Activated CD4-positive, alpha-beta T cell treated with anti-CD3 and anti-CD28 coated beads, Interleukin-2, amount 10 ng/mL, durations not matched to agents 7 days and 5 days (primary cell): ENCODE measurements at regions not wholly inside any gene's neighbourhood (a gene's known extent, or its start where the extent isn't known, plus 50 kb on each side); places are given as distances from the start of the nearest gene placed in this dataset.
"Not testable (repeated sequence)": the region's sequence is repeated elsewhere in the genome, so short reads cannot be mapped to it uniquely, and the experiment has no call there.

ENCODE experiments used
- CTCF ChIA-PET: fragments of 350-600 bp; sonication (Branson Sonifier 250); formaldehyde crosslinking; loops from one replicate; lab custom pipeline; 2021; ENCODE audit warnings: antibody characterized with exemption; lab: Charles Lee
- POLR2A ChIA-PET: fragments of 350-600 bp; sonication (Branson Sonifier 250); formaldehyde crosslinking; loops from one replicate; lab custom pipeline; 2021; ENCODE audit warnings: antibody characterized with exemption; lab: Charles Lee
- DNase-seq: peaks from one replicate; pipeline ENCODE4 v3.0.0-alpha.2; 2020
- H3K27ac Mint-ChIP-seq: one replicate; pipeline ENCODE4 v1.8.0; 2021; ENCODE audit warnings: mild to moderate bottlenecking, moderate library complexity, mixed read lengths
- H3K27me3 Mint-ChIP-seq: one replicate; pipeline ENCODE4 v1.8.0; 2021; ENCODE audit warnings: mixed read lengths
- H3K36me3 Mint-ChIP-seq: one replicate; pipeline ENCODE4 v1.8.0; 2021; ENCODE audit warnings: low read depth, mixed read lengths
- H3K4me1 Mint-ChIP-seq: one replicate; pipeline ENCODE4 v1.8.0; 2021; ENCODE audit warnings: mixed read lengths
- H3K4me3 Mint-ChIP-seq: one replicate; pipeline ENCODE4 v1.8.0; 2021; ENCODE audit warnings: mild to moderate bottlenecking, moderate library complexity, mixed read lengths
- H3K9me3 Mint-ChIP-seq: one replicate; pipeline ENCODE4 v1.8.0; 2021; ENCODE audit warnings: mixed read lengths

- Mint-ChIP-seq H3K27me3 (no peaks in the 10 kb centered on the region), H3K27ac (no peak overlapping the region), H3K9me3 (no peaks in the 10 kb centered on the region), H3K4me3 (no peak overlapping the region), H3K4me1 (no peaks in the 10 kb centered on the region), H3K36me3 (no peaks in the 10 kb centered on the region)
- POLR2A ChIA-PET, result no interaction called here
- CTCF ChIA-PET, result interaction anchor here (1.2 kb wide), 1 partner anchor 18 kb away, joined by 4 read pairs; no protein-coding TSS in a partner anchor
- no peak for DNase-seq
These were observed 173.5 kb upstream of the KRR1 start for GRCh38 chr12:75684678-75685616.

- H3K4me3 Mint-ChIP-seq, H3K36me3 Mint-ChIP-seq, H3K9me3 Mint-ChIP-seq, CTCF ChIA-PET, DNase-seq, H3K27me3 Mint-ChIP-seq, H3K27ac Mint-ChIP-seq, POLR2A ChIA-PET, H3K4me1 Mint-ChIP-seq: not testable (repeated sequence)
These were observed 172.7 kb upstream of the KRR1 start for GRCh38 chr12:75683995-75684586.

- Mint-ChIP-seq H3K27me3 (no peaks in the 10 kb centered on the region), H3K9me3 (no peaks in the 10 kb centered on the region), H3K4me1 (no peaks in the 10 kb centered on the region), H3K27ac (no peak overlapping the region), H3K36me3 (no peaks in the 10 kb centered on the region), H3K4me3 (no peak overlapping the region)
- ChIA-PET CTCF (no interaction called here), POLR2A (no interaction called here)
- no peak for DNase-seq
These were observed 171.8 kb upstream of the KRR1 start for GRCh38 chr12:75683220-75683619.

- Mint-ChIP-seq H3K27ac (no peak overlapping the region), H3K4me3 (no peak overlapping the region), H3K9me3 (no peaks in the 10 kb centered on the region), H3K27me3 (peaks cover 2% of the 10 kb centered on the region), H3K4me1 (no peaks in the 10 kb centered on the region), H3K36me3 (no peaks in the 10 kb centered on the region)
- ChIA-PET POLR2A (no interaction called here), CTCF (interaction anchor here (1.1 kb wide), 1 partner anchor 19 kb away, joined by 3 read pairs; no protein-coding TSS in a partner anchor)
- DNase-seq, result no peak
These were observed 166.1 kb upstream of the KRR1 start for GRCh38 chr12:75677522-75677921.

GRCh38 chr12:75674393-75674792 is 163.0 kb upstream of the KRR1 start:
- ChIA-PET POLR2A (no interaction called here), CTCF (no interaction called here)
- DNase-seq, result no peak
- Mint-ChIP-seq H3K4me3 (no peak overlapping the region), H3K27ac (no peak overlapping the region), H3K4me1 (no peaks in the 10 kb centered on the region), H3K9me3 (no peaks in the 10 kb centered on the region), H3K36me3 (no peaks in the 10 kb centered on the region), H3K27me3 (peaks cover 2% of the 10 kb centered on the region)

DNA sequence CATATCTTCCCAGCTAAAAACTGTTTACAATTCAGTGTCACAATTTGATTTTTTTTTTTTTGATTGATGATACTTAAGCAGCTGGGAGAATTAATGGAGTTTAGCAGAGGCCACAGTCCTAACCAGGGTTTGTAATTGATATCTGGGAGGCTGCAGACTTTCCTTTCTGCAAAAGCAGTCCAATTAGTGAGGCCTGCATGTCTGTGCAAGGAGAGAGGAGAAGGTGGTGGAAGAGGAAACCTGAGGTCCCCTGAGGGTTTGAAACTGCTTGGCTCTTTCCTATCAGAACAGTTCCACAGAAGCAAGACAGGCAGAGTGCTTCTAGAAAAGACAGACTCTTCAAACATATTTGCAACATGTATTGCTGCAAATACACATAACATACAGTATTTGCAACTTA is 160.8 kb upstream of the KRR1 start:
- peaks cover 2% of the 10 kb centered on the region for H3K27me3 Mint-ChIP-seq
- no peaks in the 10 kb centered on the region for H3K4me1 Mint-ChIP-seq
- CTCF ChIA-PET, result interaction anchor here (0.8 kb wide), 1 partner anchor 218 kb away, joined by 3 read pairs; no protein-coding TSS in a partner anchor
- no peak overlapping the region for H3K4me3 Mint-ChIP-seq
- H3K27ac Mint-ChIP-seq, result no peak overlapping the region
- no peak for DNase-seq
- H3K36me3 Mint-ChIP-seq, result no peaks in the 10 kb centered on the region
- H3K9me3 Mint-ChIP-seq, result no peaks in the 10 kb centered on the region
- POLR2A ChIA-PET, result no interaction called here

GRCh38 chr12:75670216-75670615 is 158.8 kb upstream of the KRR1 start:
- no peak overlapping the region for H3K4me3 Mint-ChIP-seq
- H3K36me3 Mint-ChIP-seq, result no peaks in the 10 kb centered on the region
- DNase-seq, result no peak
- no peak overlapping the region for H3K27ac Mint-ChIP-seq
- ChIA-PET CTCF (interaction anchor here (0.9 kb wide), 1 partner anchor 23 kb away, joined by 3 read pairs; no protein-coding TSS in a partner anchor), POLR2A (no interaction called here)
- peaks cover 2% of the 10 kb centered on the region for H3K27me3 Mint-ChIP-seq
- H3K9me3 Mint-ChIP-seq, result no peaks in the 10 kb centered on the region
- no peaks in the 10 kb centered on the region for H3K4me1 Mint-ChIP-seq

GRCh38 chr12:75666939-75667334 is 155.5 kb upstream of the KRR1 start:
- H3K9me3 Mint-ChIP-seq, result no peaks in the 10 kb centered on the region
- H3K27ac Mint-ChIP-seq, result no peak overlapping the region
- no peak for DNase-seq
- H3K4me3 Mint-ChIP-seq, result no peak overlapping the region
- H3K4me1 Mint-ChIP-seq, result no peaks in the 10 kb centered on the region
- peaks cover 3% of the 10 kb centered on the region for H3K27me3 Mint-ChIP-seq
- no peaks in the 10 kb centered on the region for H3K36me3 Mint-ChIP-seq
- ChIA-PET CTCF (interaction anchor here (0.6 to 1.9 kb wide), 4 partner anchors 8 to 364 kb away, joined by 3 to 6 read pairs (median 4); partner anchors contain the start of gene PHLDA1), POLR2A (no interaction called here)

- Mint-ChIP-seq H3K36me3 (no peaks in the 10 kb centered on the region), H3K4me3 (no peak overlapping the region), H3K27ac (no peak overlapping the region), H3K27me3 (peaks cover 3% of the 10 kb centered on the region), H3K9me3 (no peaks in the 10 kb centered on the region), H3K4me1 (no peaks in the 10 kb centered on the region)
- POLR2A ChIA-PET, result no interaction called here
- DNase-seq, result no peak
- CTCF ChIA-PET, result interaction anchor here (1.3 to 1.9 kb wide), 2 partner anchors 19 to 365 kb away, joined by 4 to 6 read pairs; partner anchors contain the start of gene PHLDA1
These were observed 154.9 kb upstream of the KRR1 start for GRCh38 chr12:75666126-75666938.

- H3K4me1 Mint-ChIP-seq, result no peaks in the 10 kb centered on the region
- H3K27ac Mint-ChIP-seq, result no peak overlapping the region
- no peak overlapping the region for H3K4me3 Mint-ChIP-seq
- ChIA-PET POLR2A (no interaction called here), CTCF (no interaction called here)
- no peak for DNase-seq
- H3K9me3 Mint-ChIP-seq, result no peaks in the 10 kb centered on the region
- peaks cover 3% of the 10 kb centered on the region for H3K27me3 Mint-ChIP-seq
- no peaks in the 10 kb centered on the region for H3K36me3 Mint-ChIP-seq
These were observed 153.8 kb upstream of the KRR1 start for GRCh38 chr12:75665216-75665615.

- no peak overlapping the region for H3K27ac Mint-ChIP-seq
- H3K36me3 Mint-ChIP-seq, result no peaks in the 10 kb centered on the region
- H3K27me3 Mint-ChIP-seq, result peaks cover 3% of the 10 kb centered on the region
- H3K9me3 Mint-ChIP-seq, result no peaks in the 10 kb centered on the region
- CTCF ChIA-PET, result interaction anchor here (0.6 kb wide), 1 partner anchor 131 kb away, joined by 3 read pairs; no protein-coding TSS in a partner anchor
- H3K4me3 Mint-ChIP-seq, result no peak overlapping the region
- POLR2A ChIA-PET, result no interaction called here
- peaks cover 7% of the 10 kb centered on the region for H3K4me1 Mint-ChIP-seq
- no peak for DNase-seq
These were observed 151.2 kb upstream of the KRR1 start for GRCh38 chr12:75662511-75663159.

GRCh38 chr12:75661908-75662307 is 150.5 kb upstream of the KRR1 start:
- CTCF ChIA-PET, result no interaction called here
- no peak for DNase-seq
- Mint-ChIP-seq H3K4me1 (peaks cover 7% of the 10 kb centered on the region), H3K4me3 (no peak overlapping the region), H3K27me3 (peaks cover 3% of the 10 kb centered on the region), H3K27ac (no peak overlapping the region), H3K9me3 (no peaks in the 10 kb centered on the region), H3K36me3 (no peaks in the 10 kb centered on the region)
- POLR2A ChIA-PET, result no interaction called here
